ENCODE measurements at regions not wholly inside any gene's neighbourhood (a gene's known extent, or its start where the extent isn't known, plus 50 kb on each side); places are given as distances from the start of the nearest gene placed in this dataset.

DNA sequence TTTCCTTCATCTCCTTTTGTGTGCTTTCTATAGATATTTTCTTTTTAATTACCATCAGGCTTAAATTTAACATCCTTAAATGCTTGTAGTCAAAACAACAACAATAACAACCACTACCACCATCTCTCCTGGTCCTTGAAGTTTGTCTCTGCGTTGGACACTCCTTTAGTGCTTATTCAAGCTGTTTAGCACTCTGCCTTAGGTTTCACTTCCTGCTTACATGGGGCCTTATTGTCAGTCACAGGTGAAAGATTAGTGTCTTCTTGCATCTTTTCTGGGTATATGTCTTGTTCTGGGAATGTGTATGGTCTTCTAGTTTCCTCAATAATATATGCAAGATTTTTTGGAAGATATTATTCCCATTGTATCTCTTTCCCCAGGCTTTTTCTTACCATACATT, 240.1 kb upstream of the NXPH2 start:
- Histone ChIP-seq H3K4me1 (no peaks in the 10 kb centered on the region), H3K9me3 (replicated peaks) (peaks cover 42% of the 10 kb centered on the region), H3K4me3 (no peak overlapping the region), H3K27ac (replicated peaks) (no peak overlapping the region), H3K36me3 (no peaks in the 10 kb centered on the region), H3K27me3 (ENCODE audit: low read depth) (no peaks in the 10 kb centered on the region)
- TF ChIP-seq, protein P1, sequence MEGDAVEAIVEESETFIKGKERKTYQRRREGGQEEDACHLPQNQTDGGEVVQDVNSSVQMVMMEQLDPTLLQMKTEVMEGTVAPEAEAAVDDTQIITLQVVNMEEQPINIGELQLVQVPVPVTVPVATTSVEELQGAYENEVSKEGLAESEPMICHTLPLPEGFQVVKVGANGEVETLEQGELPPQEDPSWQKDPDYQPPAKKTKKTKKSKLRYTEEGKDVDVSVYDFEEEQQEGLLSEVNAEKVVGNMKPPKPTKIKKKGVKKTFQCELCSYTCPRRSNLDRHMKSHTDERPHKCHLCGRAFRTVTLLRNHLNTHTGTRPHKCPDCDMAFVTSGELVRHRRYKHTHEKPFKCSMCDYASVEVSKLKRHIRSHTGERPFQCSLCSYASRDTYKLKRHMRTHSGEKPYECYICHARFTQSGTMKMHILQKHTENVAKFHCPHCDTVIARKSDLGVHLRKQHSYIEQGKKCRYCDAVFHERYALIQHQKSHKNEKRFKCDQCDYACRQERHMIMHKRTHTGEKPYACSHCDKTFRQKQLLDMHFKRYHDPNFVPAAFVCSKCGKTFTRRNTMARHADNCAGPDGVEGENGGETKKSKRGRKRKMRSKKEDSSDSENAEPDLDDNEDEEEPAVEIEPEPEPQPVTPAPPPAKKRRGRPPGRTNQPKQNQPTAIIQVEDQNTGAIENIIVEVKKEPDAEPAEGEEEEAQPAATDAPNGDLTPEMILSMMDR (IDR thresholded peaks at IDR 0.05; ENCODE audit: borderline replicate concordance): no peak
- no peak for DNase-seq
- intact Hi-C loops (cut with micrococcal nuclease): no loop called here

DNA sequence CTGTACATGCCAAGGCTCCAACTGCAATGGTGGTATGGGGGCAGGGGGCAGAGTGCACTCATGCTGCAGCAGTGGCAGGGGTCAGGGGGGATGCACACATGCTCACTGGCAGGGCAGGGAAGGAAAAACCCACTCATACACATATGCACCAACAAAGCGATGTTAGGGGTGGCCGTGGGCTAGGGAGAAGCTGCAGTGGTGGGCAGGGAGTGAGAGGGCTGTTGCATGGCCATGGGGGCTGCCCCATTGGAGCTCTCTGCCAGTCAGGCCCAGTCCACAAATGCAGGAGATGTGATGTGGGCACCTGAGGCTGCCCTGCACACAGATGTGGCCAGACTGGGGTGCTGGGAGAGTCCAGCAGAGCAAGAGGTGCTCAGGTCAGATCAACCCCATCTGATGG, 238.1 kb upstream of the NXPH2 start:
- Histone ChIP-seq H3K36me3 (no peaks in the 10 kb centered on the region), H3K4me3 (no peak overlapping the region), H3K4me1 (no peaks in the 10 kb centered on the region), H3K27me3 (ENCODE audit: low read depth) (no peaks in the 10 kb centered on the region), H3K9me3 (replicated peaks) (peaks cover 60% of the 10 kb centered on the region), H3K27ac (replicated peaks) (no peak overlapping the region)
- intact Hi-C loops (cut with micrococcal nuclease): no loop called here
- TF ChIP-seq, protein P1 (IDR thresholded peaks at IDR 0.05; ENCODE audit: borderline replicate concordance): no peak
- DNase-seq: no peak

DNA sequence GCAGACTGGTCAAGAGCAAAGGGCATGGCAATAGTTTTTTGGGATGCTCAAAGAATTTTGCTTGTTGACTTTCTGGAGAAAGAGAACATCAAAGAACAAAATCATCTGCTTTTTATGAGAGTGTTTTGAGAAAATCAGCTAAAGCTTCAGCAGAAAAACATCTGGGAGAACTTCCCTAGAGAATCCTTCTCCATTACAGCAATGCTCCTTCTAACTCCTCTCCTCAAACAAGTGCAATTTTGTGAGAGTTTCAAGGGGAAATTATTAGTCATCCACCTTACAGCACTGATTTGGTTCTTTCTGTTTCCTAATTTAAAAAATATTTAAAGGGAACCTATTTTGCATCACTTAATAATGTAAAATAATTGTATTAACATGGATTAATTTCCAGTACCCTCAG, 226.9 kb upstream of the NXPH2 start:
- H3K27me3 ChIP-seq (ENCODE audit: low read depth): no peaks in the 10 kb centered on the region
- H3K36me3 ChIP-seq: no peaks in the 10 kb centered on the region
- no peaks in the 10 kb centered on the region for H3K4me1 ChIP-seq
- no peak overlapping the region for H3K27ac ChIP-seq (replicated peaks)
- TF ChIP-seq, protein P1 (IDR thresholded peaks at IDR 0.05; ENCODE audit: borderline replicate concordance): no peak
- intact Hi-C loops (cut with micrococcal nuclease): no loop called here
- no peak for DNase-seq
- H3K9me3 ChIP-seq (replicated peaks): peaks cover 6% of the 10 kb centered on the region
- no peak overlapping the region for H3K4me3 ChIP-seq

DNA sequence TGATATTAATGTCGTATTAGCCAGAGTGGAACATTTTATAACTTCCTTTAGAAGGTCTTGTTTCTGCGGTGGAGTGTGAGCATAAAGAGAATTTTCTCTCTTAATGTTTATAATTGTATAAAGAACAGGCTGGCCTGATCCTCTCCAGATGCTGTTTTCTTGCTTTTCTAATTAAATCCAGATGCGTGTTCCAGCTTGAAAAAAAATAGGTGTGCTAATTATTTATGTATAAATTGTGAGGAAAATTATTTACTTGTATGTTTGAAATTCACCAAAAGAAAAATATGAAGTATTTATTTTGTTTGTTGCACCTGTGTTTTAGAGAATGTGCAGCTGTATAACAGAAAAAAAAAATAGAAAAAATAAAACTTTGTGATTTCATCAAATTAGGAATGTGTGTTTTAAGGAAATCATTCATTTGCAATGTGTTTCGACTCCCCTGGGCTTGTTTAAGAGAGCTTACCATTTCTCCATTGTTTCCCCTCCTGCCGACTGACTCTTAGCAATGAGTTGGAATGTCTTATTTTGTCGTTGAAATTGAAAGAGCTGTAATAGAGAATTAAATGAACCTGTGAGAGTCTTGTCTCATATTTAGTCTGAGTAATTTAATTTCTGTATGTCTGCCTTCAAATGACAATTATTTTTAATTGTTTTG, 220.1 kb upstream of the NXPH2 start:
- no peaks in the 10 kb centered on the region for H3K27me3 ChIP-seq (ENCODE audit: low read depth)
- H3K4me3 ChIP-seq: no peak overlapping the region
- DNase-seq: no peak
- H3K36me3 ChIP-seq: no peaks in the 10 kb centered on the region
- intact Hi-C loops (cut with micrococcal nuclease): no loop called here
- H3K4me1 ChIP-seq: no peaks in the 10 kb centered on the region
- TF ChIP-seq, protein P1 (IDR thresholded peaks at IDR 0.05; ENCODE audit: borderline replicate concordance): no peak
- no peak overlapping the region for H3K27ac ChIP-seq (replicated peaks)
- no peaks in the 10 kb centered on the region for H3K9me3 ChIP-seq (replicated peaks)

DNA sequence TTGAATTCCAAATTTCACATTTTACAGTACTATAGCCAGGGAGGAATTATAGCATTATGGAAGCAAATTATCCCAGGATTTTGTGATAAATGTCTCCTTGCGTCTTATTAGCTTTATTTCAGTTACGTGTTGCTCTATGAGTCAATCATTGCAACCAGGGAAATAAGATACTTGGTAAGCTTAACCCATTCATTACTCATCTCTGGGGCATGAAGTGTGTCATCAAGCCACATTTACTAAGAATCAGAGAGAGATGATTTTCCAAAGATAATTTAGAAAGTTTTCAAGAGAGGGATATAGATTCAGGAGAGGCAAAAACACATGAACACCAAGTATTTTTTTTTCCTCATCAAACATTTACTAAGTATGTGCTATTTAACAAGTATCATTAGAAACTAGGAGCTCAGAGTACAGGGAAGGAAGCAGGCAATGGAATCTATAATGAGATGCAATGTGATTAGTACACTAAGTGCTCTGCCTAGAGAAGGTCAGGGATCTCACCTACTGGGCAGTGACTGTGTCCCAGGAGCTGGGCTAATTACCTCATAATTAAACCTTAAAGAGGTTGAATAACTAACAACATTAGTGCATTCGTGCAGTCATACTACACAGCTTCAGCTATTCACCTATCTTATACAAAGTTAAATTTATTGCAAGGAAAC, 217.8 kb upstream of the NXPH2 start:
- TF ChIP-seq, protein P1 (IDR thresholded peaks at IDR 0.05; ENCODE audit: borderline replicate concordance): no peak
- Histone ChIP-seq H3K27ac (replicated peaks) (no peak overlapping the region), H3K27me3 (ENCODE audit: low read depth) (no peaks in the 10 kb centered on the region), H3K9me3 (replicated peaks) (no peaks in the 10 kb centered on the region), H3K4me3 (no peak overlapping the region), H3K36me3 (no peaks in the 10 kb centered on the region), H3K4me1 (no peaks in the 10 kb centered on the region)
- DNase-seq: no peak
- intact Hi-C loops (cut with micrococcal nuclease): no loop called here
